Bone marrow (tissue), 2 donors: ENCODE measurements at regions not wholly inside any gene's neighbourhood (a gene's known extent, or its start where the extent isn't known, plus 50 kb on each side); places are given as distances from the start of the nearest gene placed in this dataset.
"Not testable (repeated sequence)": the region's sequence is repeated elsewhere in the genome, so short reads cannot be mapped to it uniquely, and the experiment has no call there.

Experiments
- DNase-seq, 2 donors: peaks; one replicate each; lab custom pipeline; 2025; lab: John Stamatoyannopoulos, UW

- no peak for DNase-seq
Observed at GRCh38 chr18:1413323-1413675, 508.6 kb downstream of the ADCYAP1 start.

GRCh38 chr18:1416074-1416473 lies 511.4 kb downstream of the ADCYAP1 start:
- no peak for DNase-seq

- DNase-seq: no peak
Observed at GRCh38 chr18:1421502-1421901, 516.8 kb downstream of the ADCYAP1 start.

- no peak for DNase-seq
Observed at GRCh38 chr18:1422634-1423033, 518.0 kb downstream of the ADCYAP1 start.

GRCh38 chr18:1425679-1426078 lies 521.0 kb downstream of the ADCYAP1 start:
- DNase-seq: no peak

- no peak for DNase-seq
Observed at GRCh38 chr18:1435487-1435886, 530.8 kb downstream of the ADCYAP1 start.

- no peak for DNase-seq
Observed at GRCh38 chr18:1436199-1436598, 531.5 kb downstream of the ADCYAP1 start.

GRCh38 chr18:1438458-1438910 lies 533.8 kb downstream of the ADCYAP1 start:
- DNase-seq: no peak

- DNase-seq: no peak
Observed at GRCh38 chr18:1438967-1439366, 534.3 kb downstream of the ADCYAP1 start.

GRCh38 chr18:1444062-1444461 lies 539.4 kb downstream of the ADCYAP1 start:
- DNase-seq: not testable (repeated sequence)

- no peak for DNase-seq
Observed at GRCh38 chr18:1446765-1447164, 542.1 kb downstream of the ADCYAP1 start.

- DNase-seq: no peak
Observed at GRCh38 chr18:1452821-1453220, 548.1 kb downstream of the ADCYAP1 start.

GRCh38 chr18:1455605-1456004 lies 550.9 kb downstream of the ADCYAP1 start:
- no peak for DNase-seq

- no peak for DNase-seq
Observed at GRCh38 chr18:1458547-1458946, 553.9 kb downstream of the ADCYAP1 start.

GRCh38 chr18:1463981-1464380 lies 559.3 kb downstream of the ADCYAP1 start:
- no peak for DNase-seq

GRCh38 chr18:1464444-1465217 lies 560.0 kb downstream of the ADCYAP1 start:
- DNase-seq: peak in 1 of 2 donors; percentile 59

- no peak for DNase-seq
Observed at GRCh38 chr18:1466035-1466434, 561.4 kb downstream of the ADCYAP1 start.

GRCh38 chr18:1467461-1467964 lies 562.8 kb downstream of the ADCYAP1 start:
- no peak for DNase-seq

- no peak for DNase-seq
Observed at GRCh38 chr18:1468550-1468949, 563.9 kb downstream of the ADCYAP1 start.

- no peak for DNase-seq
Observed at GRCh38 chr18:1475867-1476266, 571.2 kb downstream of the ADCYAP1 start.

GRCh38 chr18:1480309-1480708 lies 575.6 kb downstream of the ADCYAP1 start:
- no peak for DNase-seq

GRCh38 chr18:1481577-1481976 lies 576.9 kb downstream of the ADCYAP1 start:
- DNase-seq: no peak

- DNase-seq: no peak
Observed at GRCh38 chr18:1483385-1483784, 578.7 kb downstream of the ADCYAP1 start.

GRCh38 chr18:1487457-1487856 lies 582.8 kb downstream of the ADCYAP1 start:
- DNase-seq: no peak
